ENCODE measurements at regions not wholly inside any gene's neighbourhood (a gene's known extent, or its start where the extent isn't known, plus 50 kb on each side); places are given as distances from the start of the nearest gene placed in this dataset.

GRCh38 chr17:72344613-72345012 is 223.8 kb downstream of the SOX9 start:
- DNase-seq, result no peak

- DNase-seq, result no peak
These were observed 224.3 kb downstream of the SOX9 start for GRCh38 chr17:72345088-72345487.

GRCh38 chr17:72345536-72345935 is 224.7 kb downstream of the SOX9 start:
- no peak for DNase-seq

- no peak for DNase-seq
These were observed 225.5 kb downstream of the SOX9 start for GRCh38 chr17:72346306-72346705.

GRCh38 chr17:72349011-72349410 is 228.2 kb downstream of the SOX9 start:
- DNase-seq, result no peak

GRCh38 chr17:72349491-72349995 is 228.7 kb downstream of the SOX9 start:
- no peak for DNase-seq

GRCh38 chr17:72350073-72350472 is 229.3 kb downstream of the SOX9 start:
- DNase-seq, result no peak

GRCh38 chr17:72351365-72351764 is 230.5 kb downstream of the SOX9 start:
- no peak for DNase-seq

- DNase-seq, result no peak
These were observed 231.1 kb downstream of the SOX9 start for GRCh38 chr17:72351884-72352346.

GRCh38 chr17:72353502-72353901 is 232.7 kb downstream of the SOX9 start:
- no peak for DNase-seq

GRCh38 chr17:72354071-72354470 is 233.3 kb downstream of the SOX9 start:
- no peak for DNase-seq

GRCh38 chr17:72357764-72358365 is 237.0 kb downstream of the SOX9 start:
- no peak for DNase-seq

- DNase-seq, result no peak
These were observed 237.6 kb downstream of the SOX9 start for GRCh38 chr17:72358465-72358864.

- DNase-seq, result no peak
These were observed 238.5 kb downstream of the SOX9 start for GRCh38 chr17:72359274-72359673.

GRCh38 chr17:72359811-72360210 is 239.0 kb downstream of the SOX9 start:
- no peak for DNase-seq

- no peak for DNase-seq
These were observed 239.6 kb downstream of the SOX9 start for GRCh38 chr17:72360386-72360940.

GRCh38 chr17:72361892-72362291 is 241.1 kb downstream of the SOX9 start:
- DNase-seq, result no peak

- no peak for DNase-seq
These were observed 241.7 kb downstream of the SOX9 start for GRCh38 chr17:72362376-72363088.

- DNase-seq, result no peak
These were observed 242.3 kb downstream of the SOX9 start for GRCh38 chr17:72363089-72363610.

GRCh38 chr17:72365857-72366414 is 245.1 kb downstream of the SOX9 start:
- no peak for DNase-seq

- DNase-seq, result no peak
These were observed 245.8 kb downstream of the SOX9 start for GRCh38 chr17:72366626-72367025.

- DNase-seq, result no peak
These were observed 247.4 kb downstream of the SOX9 start for GRCh38 chr17:72368191-72368590.

GRCh38 chr17:72369366-72369765 is 248.5 kb downstream of the SOX9 start:
- DNase-seq, result no peak

- no peak for DNase-seq
These were observed 250.0 kb downstream of the SOX9 start for GRCh38 chr17:72370819-72371218.
